Left cardiac atrium (tissue), 4 donors: ENCODE measurements at regions not wholly inside any gene's neighbourhood (a gene's known extent, or its start where the extent isn't known, plus 50 kb on each side); places are given as distances from the start of the nearest gene placed in this dataset.
A peak's percentile ranks its signal among the peaks of the same experiment; 100 is the strongest.
"Not testable (repeated sequence)": the region's sequence is repeated elsewhere in the genome, so short reads cannot be mapped to it uniquely, and the experiment has no call there.

ENCODE experiments used
- ATAC-seq, 2 donors: fragments of 200-7000 bp; cut with Tn5 transposase; one replicate each; pipeline ENCODE4 v1.9.1; 2020; ENCODE audit warnings: mild to moderate bottlenecking in 2 of 2, moderate library complexity in 2 of 2
- DNase-seq: peaks from one replicate; pipeline ENCODE4 v3.0.0-alpha.2; 2020
- intact Hi-C, 2 donors: fragments of 100-400 bp; cut with DNase I; formaldehyde crosslinking; loops; one replicate each; pipeline versions ENCODE4 v1.14.1 to v1.15.1; 2022 to 2023
- donor health status: DM: no; HTN: yes; CAD: no.
- donor health status: DM: no; HTN: yes; CAD: no; lungs with severe emphysema.
- donor health status: DM: yes; HTN: yes; CAD: no.
- donor health status: Dilated cardiomyopathy.

DNA sequence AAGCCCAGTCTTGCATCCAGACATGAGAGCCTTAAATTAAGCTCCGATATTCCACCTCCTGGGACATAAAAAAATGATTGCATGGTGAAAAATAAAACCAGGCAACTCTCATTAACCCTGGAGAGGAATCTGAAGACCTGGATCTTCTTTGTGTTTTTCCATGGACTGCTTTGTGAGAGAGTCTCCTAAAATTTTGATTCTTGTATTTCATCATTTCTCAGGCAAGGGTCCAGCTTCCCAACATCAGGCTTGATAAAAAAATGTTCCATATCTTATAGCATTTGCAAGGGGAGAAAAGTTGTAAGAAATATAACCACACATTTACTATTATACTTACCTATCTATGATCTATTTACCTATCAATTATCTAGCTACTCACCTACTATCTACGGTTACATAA is 327.5 kb upstream of the SPHKAP start:
- intact Hi-C loops = no loop called here
- ATAC-seq = no peak
- no peak for DNase-seq

- intact Hi-C loops = no loop called here
- DNase-seq = no peak
- no peak for ATAC-seq
These were observed 326.4 kb upstream of the SPHKAP start for GRCh38 chr2:228507870-228508269.

DNA sequence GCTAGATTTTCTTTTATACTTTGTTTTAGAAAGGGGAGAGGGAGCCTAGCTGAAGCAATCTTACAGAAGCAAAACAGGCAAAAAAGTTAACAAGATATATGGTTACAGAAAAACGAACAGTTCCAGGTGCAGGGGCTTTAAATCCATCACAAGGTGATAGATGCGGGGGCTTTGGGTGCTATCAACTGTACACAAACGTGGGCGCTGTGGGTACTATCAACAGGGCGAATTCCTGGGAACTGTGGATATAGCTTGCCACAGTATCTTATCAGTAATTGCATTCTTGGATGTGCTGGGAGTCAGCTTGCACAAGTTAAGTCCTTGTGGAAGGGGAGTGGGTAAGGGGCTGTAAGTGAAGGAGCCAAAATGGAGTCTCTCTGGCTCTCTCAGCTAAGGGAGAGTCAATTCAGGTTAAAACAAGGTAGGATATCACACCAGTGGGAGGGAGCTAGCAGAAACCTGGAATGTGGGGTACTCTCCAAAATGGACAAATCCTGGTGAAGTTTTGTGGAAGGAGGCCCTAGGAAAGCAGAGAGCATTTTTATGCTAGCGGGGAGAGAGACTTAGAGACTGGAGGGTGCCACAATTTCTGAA is 325.8 kb upstream of the SPHKAP start:
- intact Hi-C loops = no loop called here
- DNase-seq = no peak
- ATAC-seq = no peak

DNA sequence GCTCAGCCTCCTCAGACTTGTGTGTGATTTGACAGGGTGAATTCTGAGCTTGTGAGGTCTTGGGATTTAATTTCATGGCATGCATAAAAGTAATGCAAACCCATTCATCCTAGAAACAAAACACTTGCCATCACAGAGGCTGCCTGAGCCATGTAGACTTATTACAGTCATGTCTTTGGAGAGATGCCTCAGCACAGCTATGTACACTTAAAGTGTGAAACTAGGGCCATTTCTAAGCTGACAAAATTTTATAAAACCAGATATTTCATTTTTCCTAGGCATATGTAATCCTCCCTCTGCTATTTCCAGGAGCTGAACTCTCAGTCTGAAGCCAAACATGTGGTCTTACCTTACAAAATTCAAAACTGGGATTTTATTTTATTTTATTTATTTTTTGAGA is 322.2 kb upstream of the SPHKAP start:
- ATAC-seq (no peak), DNase-seq (no peak)
- intact Hi-C loops = no loop called here

DNA sequence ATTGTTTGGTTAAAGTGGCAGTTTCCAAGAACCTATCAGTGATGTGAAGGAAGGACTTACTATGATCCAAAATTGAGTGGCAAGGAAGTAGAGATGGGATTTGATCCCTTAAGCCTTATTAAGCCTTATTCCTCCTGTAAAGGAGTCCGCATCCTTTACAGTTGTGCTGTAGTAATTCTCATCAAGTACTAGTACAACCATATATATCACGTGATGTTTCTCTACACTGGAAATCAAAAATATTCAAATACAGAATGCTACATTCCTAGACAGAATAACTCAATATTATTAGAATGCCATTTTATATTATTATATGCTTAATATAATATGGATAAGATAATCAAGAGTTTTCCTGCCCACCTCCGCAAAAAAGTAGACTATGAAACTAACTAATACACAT is 312.4 kb upstream of the SPHKAP start:
- ATAC-seq (no peak), DNase-seq (no peak)
- intact Hi-C loops = no loop called here

DNA sequence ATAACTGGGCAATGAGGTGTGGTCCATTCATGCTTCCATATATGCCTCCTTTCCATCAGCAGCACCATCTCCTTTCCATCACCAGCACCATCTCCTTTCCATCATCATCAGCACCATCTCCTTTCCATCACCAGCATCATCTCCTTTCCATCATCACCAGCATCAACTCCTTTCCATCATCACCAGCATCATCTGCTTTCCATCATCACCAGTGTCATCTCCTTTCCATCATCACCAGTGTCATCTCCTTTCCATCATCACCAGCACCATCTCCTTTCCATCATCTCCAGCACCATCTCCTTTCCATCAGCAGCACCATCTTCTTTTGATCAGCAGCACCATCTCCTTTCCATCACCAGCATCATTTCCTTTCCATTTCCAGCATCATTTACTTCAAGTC is 297.5 kb upstream of the SPHKAP start:
- intact Hi-C loops = no loop called here
- no peak for ATAC-seq

GRCh38 chr2:228474466-228474865 is 293.0 kb upstream of the SPHKAP start:
- DNase-seq = no peak
- intact Hi-C loops = no loop called here
- ATAC-seq = no peak

More for the DNA sequence above, 297.5 kb upstream of the SPHKAP start:
- DNase-seq = no peak

GRCh38 chr2:228469721-228470120 is 288.2 kb upstream of the SPHKAP start:
- ATAC-seq (no peak), DNase-seq (no peak)
- intact Hi-C loops = no loop called here

DNA sequence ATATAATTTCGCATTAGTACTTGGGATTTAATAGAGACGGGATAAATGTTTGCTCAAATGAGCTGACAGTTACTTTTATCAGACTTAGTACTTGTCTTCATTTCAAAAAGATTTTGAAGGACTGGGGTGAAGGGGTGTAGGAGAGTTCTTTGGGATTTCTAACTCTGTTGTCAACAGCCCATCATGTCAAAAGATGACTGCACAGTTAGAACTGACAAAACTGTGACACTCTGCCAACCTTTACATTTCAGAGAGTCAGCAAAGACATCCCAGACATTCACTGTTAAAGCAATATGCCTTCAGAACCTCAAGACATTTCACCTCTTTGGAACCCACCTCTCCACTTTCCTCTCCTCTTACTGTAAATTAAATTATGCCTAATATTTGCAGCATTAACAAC is 285.4 kb upstream of the SPHKAP start:
- intact Hi-C loops = no loop called here
- no peak for ATAC-seq

DNA sequence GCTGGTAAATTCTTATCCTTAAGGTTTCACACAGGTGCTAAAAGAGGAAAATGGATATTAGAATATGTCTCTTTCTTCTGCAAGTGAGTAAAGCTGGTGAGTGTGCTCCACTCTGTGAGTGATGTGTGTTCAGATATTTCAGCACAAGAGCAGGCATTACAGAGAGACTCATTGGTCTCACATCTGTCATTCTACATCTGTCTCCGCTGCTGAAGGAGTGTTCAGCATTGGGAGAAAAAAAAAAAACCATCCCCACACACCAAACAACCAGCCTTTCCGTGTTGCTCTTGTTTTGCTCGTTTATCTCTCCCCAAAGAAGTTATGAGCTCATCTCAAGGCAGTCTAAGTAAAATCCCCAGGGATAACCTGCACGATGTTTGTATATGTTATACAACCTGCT is 283.9 kb upstream of the SPHKAP start:
- DNase-seq (no peak), ATAC-seq (no peak)
- intact Hi-C loops = no loop called here

More for the DNA sequence above, 285.4 kb upstream of the SPHKAP start:
- DNase-seq = no peak

GRCh38 chr2:228458364-228458763 is 276.9 kb upstream of the SPHKAP start:
- intact Hi-C loops = no loop called here
- ATAC-seq = no peak

DNA sequence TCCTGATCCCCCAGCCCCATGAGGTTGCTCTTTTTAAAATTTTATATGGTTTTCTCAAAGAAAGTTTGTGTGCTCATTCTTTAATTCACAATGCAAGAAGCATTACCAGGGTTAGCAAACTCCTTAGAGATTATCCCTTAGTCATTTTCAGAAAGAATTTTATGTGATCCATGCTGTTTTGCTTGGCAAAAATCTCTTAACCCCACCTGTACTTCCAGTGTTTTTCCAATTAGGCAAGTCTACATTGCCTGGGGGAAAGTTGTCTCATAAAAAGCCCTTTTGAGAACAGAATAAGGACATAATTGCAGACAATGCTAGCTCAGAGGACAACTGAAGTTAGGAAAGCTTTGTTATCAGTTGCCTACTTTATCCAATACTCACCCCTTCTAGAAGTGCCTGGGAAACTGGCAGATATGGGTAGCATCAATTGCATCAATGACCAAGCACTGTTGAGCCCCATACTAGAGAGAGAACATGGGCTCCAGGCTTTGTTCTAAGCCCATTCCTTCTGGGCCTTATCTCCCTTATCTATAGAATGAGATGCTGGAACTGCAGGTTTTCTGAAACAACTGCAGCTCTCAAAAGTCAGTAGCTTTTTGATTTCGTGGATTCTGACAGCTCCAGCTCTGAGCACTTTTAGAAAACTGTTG is 265.9 kb upstream of the SPHKAP start:
- ATAC-seq (peak in 1 of 2 donors; percentile 47), DNase-seq (no peak)
- intact Hi-C loops = no loop called here

More at GRCh38 chr2:228458364-228458763, 276.9 kb upstream of the SPHKAP start:
- no peak for DNase-seq

GRCh38 chr2:228446734-228447133 is 265.2 kb upstream of the SPHKAP start:
- ATAC-seq (peak in 1 of 2 donors; percentile 90), DNase-seq (peak; percentile 22)
- intact Hi-C loops = no loop called here

DNA sequence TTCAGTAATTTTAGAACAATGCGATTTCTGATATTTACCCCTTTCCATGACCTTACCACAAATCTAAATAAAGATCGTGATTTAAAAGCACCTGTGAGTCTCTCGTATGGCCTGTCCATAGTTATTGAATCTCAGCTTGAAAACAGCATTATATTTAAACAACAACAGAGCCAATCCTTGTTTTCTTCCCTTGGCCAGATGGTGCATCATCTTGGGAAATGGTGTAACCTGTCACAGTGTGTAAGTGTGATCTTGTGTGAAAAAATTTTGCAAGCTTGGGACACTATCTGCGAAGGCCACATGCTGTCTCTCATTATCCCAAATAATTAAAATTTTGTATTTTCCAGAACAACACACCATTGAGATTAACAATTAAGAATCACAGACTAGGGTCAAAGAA is 262.7 kb upstream of the SPHKAP start:
- intact Hi-C loops = no loop called here
- ATAC-seq (no peak), DNase-seq (no peak)

DNA sequence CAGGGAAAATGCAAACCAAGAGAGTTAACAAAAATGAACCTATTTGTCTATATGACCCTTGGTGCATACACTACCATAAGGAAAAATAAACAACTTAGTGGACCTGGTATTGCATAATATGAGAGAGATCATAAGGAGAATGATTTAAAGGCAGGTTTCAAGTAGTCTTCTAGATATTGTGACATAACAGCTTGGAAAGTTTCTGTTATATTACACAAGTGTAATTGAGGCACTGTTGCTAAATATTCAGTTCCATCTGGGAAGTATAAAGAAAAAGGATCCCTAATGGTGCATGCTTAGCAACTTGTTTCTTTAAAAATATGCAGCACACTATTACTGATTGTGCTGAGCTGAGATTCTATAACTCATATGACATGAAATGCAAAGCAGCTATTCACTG is 252.2 kb upstream of the SPHKAP start:
- DNase-seq (no peak), ATAC-seq (no peak)
- intact Hi-C loops = no loop called here

GRCh38 chr2:228432116-228432515 is 250.6 kb upstream of the SPHKAP start:
- no peak for ATAC-seq
- intact Hi-C loops = no loop called here
- no peak for DNase-seq

DNA sequence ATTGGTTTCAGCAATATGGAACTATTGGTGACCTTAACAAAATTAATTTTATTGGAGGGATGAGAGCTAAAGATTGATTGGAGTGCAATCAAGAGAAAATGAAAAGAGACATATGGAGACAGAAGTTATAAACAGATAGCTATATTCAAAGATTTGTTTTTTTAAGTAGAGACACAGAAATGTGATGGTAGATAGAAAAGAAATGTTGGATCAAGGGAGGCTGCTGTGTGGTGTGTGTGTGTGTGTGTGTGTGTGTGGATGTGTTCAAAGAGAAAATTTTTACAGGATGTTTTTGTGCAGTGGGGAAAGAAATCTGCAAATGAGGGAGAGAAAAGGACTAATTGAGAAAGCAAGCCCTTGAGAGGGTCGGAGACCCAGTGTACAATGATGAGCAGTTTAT is 249.5 kb upstream of the SPHKAP start:
- intact Hi-C loops = no loop called here
- ATAC-seq (no peak), DNase-seq (no peak)

DNA sequence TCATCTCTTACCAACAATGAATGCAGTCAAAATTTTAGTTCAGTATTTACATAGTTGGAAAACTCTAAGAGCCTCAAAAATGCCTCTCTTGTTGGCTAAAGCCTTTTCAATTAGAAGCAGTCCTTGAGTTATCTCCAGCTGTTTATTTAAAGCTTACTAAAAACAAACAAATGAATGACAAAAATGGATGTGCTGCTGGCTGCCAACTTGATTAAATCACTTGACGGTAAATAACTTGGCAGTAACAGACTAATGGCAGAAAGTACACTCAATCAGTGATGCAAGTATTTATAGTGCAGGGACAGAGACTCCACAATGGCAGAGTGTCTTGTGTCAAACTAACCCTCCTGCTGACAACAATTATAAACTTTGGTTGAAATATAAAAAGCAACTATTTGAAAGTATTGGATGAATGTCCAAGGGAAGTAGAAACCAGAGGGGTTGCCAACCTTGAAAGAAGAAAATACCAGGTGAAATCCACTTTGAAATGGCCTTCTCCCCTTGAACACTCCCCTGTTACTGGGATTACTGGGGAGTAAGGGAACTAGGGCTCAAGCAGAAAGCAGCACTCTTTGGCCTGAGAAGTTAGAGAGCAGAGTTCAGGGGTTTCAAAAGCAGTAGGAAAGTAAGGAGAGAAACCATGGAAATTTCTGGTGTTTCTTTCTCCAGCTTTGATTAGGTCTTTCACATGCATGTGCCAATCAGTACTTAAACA is 245.2 kb upstream of the SPHKAP start:
- intact Hi-C loops = no loop called here
- DNase-seq (no peak), ATAC-seq (peak; percentile 47 to 61)

GRCh38 chr2:228425411-228426060 is 244.0 kb upstream of the SPHKAP start:
- DNase-seq, intact Hi-C loops, ATAC-seq: not testable (repeated sequence)

- DNase-seq = no peak
- intact Hi-C loops = no loop called here
These were observed 236.5 kb upstream of the SPHKAP start for GRCh38 chr2:228417956-228418355.

More at GRCh38 chr2:228417956-228418355, 236.5 kb upstream of the SPHKAP start:
- ATAC-seq = no peak
